KG1 (cell line): ENCODE measurements at regions not wholly inside any gene's neighbourhood (a gene's known extent, or its start where the extent isn't known, plus 50 kb on each side); places are given as distances from the start of the nearest gene placed in this dataset.
"Not testable (repeated sequence)": the region's sequence is repeated elsewhere in the genome, so short reads cannot be mapped to it uniquely, and the experiment has no call there.

ENCODE experiments used
- DNase-seq: peaks from one replicate; lab custom pipeline; 2025; lab: John Stamatoyannopoulos, UW

GRCh38 chr12:76177821-76178220, 93.3 kb upstream of the NAP1L1 start:
- no peak for DNase-seq

DNA sequence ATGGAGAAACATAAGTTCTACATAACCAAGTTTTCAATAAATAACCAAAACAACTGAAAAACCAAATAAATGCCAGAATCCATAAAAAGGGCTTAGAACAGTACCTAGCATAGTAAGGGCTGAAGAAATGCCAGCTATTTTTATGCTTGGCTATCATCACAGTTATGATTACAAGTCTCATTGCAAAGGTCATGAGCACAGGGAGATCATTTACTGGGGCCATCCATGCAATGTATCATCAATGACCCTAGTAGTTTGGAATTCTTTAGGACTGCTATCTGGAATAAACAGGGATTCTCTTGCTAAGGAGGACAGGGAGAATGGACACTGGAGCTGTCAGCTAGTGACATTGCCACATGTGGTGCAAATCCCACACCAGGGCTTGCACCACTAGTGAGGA, 92.5 kb upstream of the NAP1L1 start:
- DNase-seq: no peak

DNA sequence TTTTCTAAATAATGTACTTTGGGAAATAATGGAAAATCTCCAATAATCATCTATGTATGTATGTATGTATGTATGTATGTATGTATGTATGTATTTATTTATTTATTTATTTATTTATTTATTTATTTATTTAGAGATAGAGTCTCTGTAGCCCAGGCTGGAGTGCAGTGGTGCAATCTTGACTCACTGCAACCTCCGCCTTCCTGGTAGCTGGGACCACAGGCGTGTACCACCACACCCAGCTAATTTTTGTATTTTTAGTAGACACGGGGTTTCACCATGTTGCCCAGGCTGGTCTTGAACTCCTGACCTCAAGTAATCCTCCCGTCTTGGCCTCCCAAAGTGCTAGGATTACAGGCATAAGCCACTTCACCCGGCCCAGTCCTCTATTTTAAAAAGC, 91.5 kb upstream of the NAP1L1 start:
- not testable (repeated sequence) for DNase-seq

DNA sequence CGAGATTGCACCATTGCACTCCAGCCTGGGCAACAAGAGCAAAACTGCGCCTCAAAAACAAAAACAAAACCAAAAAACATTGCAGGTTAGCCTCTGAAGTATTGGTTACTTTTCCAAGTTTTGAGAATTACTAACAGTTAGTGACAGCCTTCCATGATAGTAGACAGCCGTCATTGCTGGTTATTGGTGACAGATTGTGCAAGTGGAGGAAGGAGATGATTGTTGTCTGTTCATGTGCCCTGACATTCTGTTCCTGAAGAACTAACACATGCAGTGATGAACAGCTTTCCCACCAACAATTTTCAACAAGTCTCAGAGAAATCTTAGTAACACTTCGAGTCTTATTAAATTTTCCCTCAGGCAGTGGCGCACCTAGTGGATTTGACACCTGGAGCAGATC, 89.3 kb upstream of the NAP1L1 start:
- no peak for DNase-seq

- peak; percentile 42 for DNase-seq
Measured at GRCh38 chr12:76158518-76159321, 74.2 kb upstream of the NAP1L1 start.

DNA sequence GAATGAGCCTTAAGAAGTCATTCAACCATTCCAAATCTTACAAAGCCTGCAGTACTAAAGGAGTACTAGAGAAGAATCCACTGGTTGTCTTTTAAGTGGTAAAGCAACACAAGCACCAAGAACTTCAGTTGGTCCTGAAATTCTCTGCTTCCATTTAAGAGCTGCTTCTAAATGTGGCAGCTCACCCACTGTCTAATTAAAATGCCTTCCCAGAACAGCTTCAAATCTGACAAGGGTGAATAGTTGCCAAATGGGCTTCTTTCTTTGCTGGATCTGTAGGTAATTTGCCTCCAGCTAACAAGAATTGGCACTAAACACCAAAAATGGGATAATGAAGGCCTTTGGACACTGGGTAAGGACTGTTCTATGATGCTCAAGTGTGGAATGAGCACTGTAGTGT, 72.2 kb upstream of the NAP1L1 start:
- no peak for DNase-seq

DNA sequence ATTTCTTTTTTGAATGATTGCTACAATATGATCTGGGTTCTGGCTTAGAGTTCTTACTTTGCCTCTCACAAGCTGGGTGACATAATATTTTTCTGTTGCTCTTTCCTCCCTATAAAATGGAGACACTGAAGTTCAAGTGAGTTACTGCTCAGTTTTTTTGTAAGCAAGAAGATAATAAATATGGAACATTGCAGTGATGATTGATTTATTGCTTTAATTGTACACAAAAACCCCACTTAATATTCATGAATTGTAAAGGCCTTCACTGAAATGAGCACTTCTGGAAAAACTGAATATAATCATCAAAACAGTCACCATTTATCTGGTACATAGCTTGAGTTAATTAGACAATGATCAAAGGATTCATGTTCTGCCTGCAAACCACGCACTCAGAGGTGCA, 71.8 kb upstream of the NAP1L1 start:
- no peak for DNase-seq

GRCh38 chr12:76155157-76155670, 70.7 kb upstream of the NAP1L1 start:
- no peak for DNase-seq

- DNase-seq: no peak
Measured at GRCh38 chr12:76153616-76154015, 69.1 kb upstream of the NAP1L1 start.

DNA sequence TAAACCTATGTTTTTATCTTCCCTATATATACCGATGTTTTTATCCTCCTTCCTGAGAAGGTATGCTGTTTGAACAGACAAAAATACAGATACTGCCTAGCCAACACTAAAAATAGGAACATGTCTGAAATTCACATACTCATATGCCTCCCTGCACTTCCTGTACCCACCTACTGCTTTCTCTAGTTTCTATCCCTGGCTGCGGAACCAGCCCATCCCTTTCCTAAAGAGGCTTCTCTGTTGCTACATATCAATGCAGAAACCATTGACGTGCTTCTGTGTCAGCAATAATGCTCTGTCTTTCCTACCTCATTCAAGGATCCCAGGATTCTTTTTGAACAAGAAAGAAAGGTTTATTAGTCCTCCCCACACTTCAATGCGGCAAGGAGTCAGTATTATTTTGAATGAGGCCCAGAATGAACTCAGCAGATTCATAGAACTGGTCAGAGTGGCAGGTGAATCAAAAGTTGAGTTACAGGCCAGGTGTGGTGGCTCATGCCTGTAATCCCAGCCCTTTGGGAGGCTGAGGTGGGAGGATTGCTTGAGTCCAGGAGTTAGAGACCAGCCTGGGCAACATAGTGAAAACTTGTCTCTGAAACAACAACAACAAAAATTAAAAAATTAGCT, 67.8 kb upstream of the NAP1L1 start:
- no peak for DNase-seq

- DNase-seq: peak; percentile 14
Measured at GRCh38 chr12:76144245-76144549, 59.7 kb upstream of the NAP1L1 start.

DNA sequence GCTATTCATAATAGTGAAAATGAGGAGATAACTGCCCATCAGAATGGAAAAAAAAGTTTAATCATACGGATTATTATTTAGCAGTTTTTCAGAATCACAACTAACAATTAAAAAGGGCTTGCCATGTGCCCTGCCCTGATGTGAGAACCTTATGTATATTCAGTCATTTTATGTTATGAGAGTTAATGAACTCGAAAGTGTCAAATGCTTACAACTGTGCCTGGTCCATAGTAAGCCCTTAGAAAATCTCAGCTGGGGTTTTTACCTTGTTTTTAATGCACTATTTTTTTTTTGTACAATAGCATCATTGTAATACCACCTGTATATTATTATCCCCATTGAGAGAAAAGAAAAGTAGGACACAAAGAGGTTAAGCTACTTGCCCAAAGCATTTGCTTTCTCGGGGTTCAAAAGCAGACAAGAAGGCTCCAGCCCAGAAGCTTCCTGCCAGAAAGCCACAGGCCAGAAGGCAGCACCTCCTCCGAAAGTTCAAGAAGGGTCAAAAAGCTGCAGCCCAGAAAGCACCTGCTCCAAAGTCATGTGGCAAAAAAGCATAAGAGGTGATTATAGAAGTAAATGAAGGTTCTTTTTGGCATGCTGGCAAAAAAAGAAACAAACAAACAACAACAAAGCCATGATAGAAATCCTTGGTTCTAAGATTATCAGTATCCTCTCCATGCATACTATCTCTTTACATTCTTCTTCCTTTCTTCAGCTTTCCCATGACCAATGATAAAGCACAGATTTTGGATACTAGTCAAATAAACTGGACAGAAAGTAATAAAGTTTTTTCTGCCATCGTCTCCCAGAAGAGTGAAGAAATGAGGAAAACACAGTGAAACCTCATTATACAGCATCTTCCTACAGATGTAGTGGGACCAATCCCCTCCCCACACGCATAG, 59.1 kb upstream of the NAP1L1 start:
- DNase-seq: no peak

GRCh38 chr12:76142305-76142704, 57.8 kb upstream of the NAP1L1 start:
- no peak for DNase-seq

GRCh38 chr12:76138656-76139055, 54.2 kb upstream of the NAP1L1 start:
- DNase-seq: no peak

DNA sequence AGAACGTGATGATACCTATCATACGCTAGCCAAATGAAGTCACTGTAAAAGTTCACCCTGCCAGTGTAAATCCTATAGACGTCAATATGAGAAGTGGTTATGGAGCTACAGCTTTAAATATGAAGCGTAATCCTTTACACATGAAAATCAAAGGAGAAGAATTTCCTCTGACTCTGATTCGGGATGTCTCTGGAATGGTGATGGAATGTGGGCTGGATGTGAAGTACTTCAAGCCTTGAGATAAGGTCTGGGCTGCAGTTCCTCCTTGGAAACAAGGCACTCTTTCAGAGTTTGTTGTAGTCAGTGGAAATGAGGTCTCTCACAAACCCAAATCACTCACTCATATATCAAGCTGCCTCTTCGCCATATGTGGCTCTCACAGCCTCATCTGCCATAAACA, 53.1 kb upstream of the NAP1L1 start:
- no peak for DNase-seq

GRCh38 chr12:76135456-76135855, 51.0 kb upstream of the NAP1L1 start:
- no peak for DNase-seq
